ENCODE measurements at regions not wholly inside any gene's neighbourhood (a gene's known extent, or its start where the extent isn't known, plus 50 kb on each side); places are given as distances from the start of the nearest gene placed in this dataset.

DNA sequence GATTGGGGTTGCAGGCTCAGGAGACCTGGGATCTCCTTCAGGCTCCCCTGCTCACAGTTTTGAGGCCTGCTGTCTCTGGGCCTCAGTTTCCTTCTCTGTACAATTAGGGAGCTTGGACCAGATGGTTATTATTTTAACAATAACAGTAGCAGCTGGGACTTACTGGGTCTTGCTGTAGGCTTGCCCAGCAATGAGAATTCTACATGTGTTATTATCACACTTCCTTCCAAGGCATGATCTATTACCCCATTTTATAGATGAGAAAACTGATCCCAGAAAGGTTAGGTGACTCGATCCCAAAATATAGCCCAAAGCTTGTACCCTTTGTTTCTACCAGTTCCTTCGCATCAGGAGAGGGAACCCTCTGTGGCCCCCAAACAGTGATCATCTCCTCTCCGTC, 153.8 kb downstream of the PTPRU start:
- TF ChIP-seq EZH2 (IDR thresholded peaks at IDR 0.05) = no peak
- TF ChIP-seq, protein P1, sequence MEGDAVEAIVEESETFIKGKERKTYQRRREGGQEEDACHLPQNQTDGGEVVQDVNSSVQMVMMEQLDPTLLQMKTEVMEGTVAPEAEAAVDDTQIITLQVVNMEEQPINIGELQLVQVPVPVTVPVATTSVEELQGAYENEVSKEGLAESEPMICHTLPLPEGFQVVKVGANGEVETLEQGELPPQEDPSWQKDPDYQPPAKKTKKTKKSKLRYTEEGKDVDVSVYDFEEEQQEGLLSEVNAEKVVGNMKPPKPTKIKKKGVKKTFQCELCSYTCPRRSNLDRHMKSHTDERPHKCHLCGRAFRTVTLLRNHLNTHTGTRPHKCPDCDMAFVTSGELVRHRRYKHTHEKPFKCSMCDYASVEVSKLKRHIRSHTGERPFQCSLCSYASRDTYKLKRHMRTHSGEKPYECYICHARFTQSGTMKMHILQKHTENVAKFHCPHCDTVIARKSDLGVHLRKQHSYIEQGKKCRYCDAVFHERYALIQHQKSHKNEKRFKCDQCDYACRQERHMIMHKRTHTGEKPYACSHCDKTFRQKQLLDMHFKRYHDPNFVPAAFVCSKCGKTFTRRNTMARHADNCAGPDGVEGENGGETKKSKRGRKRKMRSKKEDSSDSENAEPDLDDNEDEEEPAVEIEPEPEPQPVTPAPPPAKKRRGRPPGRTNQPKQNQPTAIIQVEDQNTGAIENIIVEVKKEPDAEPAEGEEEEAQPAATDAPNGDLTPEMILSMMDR (IDR thresholded peaks at IDR 0.05) = no peak

Measured in neural progenitor cell (in vitro differentiated cells).